ENCODE measurements at regions not wholly inside any gene's neighbourhood (a gene's known extent, or its start where the extent isn't known, plus 50 kb on each side); places are given as distances from the start of the nearest gene placed in this dataset.

GRCh38 chr1:23610677-23611076 lies 51.4 kb upstream of the ID3 start:
- in situ Hi-C loops (cut with HindIII; ENCODE audit: low pct_unique_long_range_greater_than_20kb, low sequenced_read_pairs): no loop called here
- DNase-seq (ENCODE audit: low read depth in 1 of 2, low spot score in 1 of 2): no peak

DNA sequence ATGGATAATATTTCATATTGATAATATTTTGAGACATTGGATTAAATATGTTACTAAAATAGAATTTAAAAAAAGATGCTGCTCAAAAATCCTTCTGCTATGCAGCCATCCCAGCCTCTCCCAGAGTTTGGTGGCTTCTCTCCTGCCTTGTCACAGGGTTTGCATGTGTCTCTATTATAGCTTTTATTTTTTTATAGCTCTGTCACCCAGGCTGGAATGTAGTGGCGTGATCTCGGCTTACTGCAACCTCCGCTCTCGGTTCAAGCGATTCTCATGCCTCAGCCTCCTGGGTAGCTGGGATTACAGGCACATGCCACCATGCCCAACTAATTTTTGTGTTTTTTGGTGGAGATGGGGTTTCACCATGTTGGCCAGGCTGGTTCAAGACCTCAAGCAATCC lies 50.7 kb upstream of the ID3 start:
- in situ Hi-C loops (cut with HindIII; ENCODE audit: low pct_unique_long_range_greater_than_20kb, low sequenced_read_pairs): no loop called here
- TF ChIP-seq JUND (IDR thresholded peaks at IDR 0.05; ENCODE audit: low read depth): no peak
- no peak for DNase-seq (ENCODE audit: low read depth in 1 of 2, low spot score in 1 of 2)

More at GRCh38 chr1:23610677-23611076, 51.4 kb upstream of the ID3 start:
- TF ChIP-seq JUND (IDR thresholded peaks at IDR 0.05; ENCODE audit: low read depth): no peak
